GM19397 (cell line): ENCODE measurements at regions not wholly inside any gene's neighbourhood (a gene's known extent, or its start where the extent isn't known, plus 50 kb on each side); places are given as distances from the start of the nearest gene placed in this dataset.
"Not testable (repeated sequence)": the region's sequence is repeated elsewhere in the genome, so short reads cannot be mapped to it uniquely, and the experiment has no call there.

Experiments
- ATAC-seq: cut with Tn5 transposase; IDR thresholded peaks from one replicate; pipeline ENCODE4 v1.9.1; 2021; ENCODE audit warnings: mild to moderate bottlenecking, moderate library complexity; ENCODE audit not compliant: unreplicated experiment

DNA sequence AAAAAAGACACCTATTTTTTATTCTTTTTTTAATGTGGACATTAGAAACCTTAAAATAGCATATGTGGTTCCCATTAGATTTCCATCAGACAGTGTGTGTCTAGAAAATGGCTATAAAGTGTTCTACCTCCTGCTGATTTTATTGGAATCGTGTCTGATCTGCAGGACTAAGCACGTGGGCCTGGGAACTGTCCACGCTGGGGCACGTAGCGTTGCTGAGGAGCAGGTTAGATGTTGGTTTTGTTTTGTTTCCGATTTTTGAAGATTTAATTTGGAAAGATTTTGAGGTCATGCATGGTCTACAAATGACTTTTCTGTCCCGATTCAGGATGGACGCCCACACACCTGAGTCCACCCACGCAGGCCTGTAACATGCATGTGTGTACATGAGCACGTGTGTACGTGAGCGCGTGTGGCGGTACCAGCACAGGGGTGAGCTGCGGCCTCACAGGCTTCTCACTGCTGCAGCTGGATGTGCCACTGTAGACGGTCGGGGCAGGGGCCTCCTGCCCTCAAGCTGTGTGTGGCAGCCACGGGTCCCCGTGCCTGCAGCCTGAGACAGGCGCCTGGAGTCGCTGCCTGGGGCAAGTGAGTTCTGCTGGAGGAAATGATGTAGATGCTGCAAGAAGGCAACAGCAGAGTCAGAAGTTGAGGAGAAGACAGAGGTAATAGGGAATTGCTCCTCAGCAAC is 99.7 kb upstream of the CTDP1 start:
- no peak for ATAC-seq

DNA sequence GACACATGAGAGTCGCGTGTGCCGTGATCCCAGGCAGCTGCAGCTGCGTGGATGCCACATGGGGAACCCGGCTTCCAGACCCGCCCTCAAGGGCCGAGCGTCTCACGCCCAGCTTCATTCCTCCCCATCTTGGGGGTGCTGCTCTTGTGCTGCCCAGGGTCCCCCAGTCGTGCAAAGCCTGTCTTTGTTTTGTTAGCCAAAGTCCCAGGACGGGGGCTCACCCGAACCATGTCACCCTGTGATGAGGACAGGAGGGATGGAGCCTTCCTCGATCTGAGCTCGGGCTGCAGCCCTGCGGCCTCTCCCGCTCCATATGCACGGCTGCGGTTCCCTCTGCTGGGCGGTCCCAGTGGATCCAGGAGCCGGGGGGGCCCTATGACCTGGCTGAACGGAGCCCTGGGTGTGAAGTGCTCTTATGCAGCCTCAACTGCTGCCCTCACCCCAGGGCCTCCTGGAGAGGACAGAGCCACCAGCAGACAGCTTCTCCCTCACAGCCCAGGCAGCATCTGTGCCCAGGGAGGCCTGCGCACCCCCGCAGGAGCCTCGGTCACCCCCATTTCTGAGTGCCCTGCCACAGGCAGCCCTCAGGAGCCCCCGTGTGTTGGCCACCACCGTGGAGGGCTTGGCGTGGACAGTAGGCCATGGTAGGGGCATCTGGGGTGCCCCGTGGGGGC is 99.0 kb upstream of the CTDP1 start:
- ATAC-seq = no peak

DNA sequence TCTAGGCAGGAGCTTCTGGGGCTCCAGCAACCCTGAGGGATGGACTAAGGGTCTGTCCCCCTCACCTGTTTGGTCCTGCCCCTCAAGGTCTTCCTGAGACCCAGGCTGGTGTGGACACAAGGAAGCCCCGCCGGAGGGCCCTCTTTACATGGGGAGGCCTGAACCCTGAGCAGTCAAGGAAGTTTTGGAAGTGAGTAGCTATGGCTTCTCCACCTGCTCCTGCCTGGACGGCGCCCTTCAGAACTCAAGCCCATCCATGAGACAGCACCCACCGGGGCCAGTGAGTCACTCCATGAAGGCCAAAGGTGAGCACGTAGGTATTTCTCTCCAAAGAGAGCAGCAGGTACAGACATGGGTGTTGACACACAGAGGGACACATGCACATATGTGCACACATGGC is 98.2 kb upstream of the CTDP1 start:
- no peak for ATAC-seq

DNA sequence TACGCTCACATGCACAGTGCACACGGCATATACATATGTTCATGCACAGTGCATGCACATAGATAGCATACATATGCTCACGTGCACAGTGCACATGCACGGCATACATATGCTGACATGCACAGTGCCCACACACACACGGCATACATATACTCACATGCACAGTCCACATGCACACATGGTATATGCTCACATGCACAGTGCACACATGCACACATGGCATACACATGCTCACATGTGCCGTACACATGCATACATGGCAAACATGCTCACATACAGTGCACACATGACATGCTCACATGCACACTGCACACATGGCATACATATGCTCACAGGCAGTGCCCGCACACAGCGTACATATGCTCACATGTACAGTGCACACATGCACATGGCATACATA is 97.7 kb upstream of the CTDP1 start:
- ATAC-seq = no peak

DNA sequence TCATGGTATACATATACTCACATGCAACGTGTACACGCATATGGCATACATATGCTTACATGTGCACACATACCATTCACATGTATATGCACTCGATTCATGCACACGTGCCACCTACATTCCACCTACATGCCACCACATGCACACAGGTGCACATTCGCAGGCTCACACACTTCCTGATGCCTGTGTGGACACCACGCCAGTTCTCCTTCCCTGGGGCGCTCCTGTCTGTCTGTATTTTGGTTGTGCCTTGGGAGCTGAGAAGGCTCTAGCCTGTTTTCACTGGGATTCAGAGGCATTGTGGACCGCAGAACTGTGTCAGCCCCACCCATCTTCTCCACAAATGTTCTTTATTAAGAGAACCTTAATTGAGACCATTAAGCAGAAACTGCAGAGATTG is 96.6 kb upstream of the CTDP1 start:
- ATAC-seq = no peak

DNA sequence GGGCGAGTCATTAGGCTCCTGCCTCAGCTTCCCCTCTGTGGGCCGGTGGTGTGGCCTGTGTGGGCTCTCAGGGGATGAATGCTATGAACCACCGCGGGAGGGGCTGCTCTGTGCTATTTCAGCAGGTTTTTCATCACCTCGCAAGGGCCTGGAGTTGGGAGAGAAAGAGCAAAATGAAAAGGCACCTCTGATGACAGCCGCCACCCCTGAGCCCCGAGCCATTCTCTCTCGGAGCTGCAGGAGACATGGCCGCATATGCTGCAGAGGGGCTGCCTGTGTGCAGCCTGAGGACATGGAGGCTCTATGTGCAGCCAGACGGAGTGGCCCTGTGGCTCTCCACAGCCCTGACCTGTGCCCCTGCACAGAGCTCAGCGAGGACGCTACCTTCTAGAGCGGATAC is 96.2 kb upstream of the CTDP1 start:
- no peak for ATAC-seq

DNA sequence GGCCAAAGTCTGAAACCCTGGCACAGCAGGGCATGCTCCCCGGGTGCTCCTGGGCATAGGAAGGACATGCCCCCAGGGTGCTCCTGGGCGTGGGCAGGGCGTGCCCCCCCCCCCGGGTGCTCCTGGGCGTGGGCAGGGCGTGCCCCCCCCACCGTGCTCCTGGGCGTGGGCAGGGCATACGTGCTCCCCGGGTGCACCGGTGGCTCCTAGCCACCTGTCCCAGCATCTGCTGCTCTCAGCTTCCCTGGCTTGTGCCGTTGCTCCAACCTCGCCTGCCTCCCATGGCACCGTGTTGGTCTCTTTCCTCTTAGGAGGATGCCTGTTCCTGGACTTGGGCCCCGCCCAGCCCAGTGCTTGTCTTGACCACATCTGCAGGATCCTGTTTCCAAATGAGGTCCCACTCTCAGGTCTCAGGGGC is 95.6 kb upstream of the CTDP1 start:
- no peak for ATAC-seq

DNA sequence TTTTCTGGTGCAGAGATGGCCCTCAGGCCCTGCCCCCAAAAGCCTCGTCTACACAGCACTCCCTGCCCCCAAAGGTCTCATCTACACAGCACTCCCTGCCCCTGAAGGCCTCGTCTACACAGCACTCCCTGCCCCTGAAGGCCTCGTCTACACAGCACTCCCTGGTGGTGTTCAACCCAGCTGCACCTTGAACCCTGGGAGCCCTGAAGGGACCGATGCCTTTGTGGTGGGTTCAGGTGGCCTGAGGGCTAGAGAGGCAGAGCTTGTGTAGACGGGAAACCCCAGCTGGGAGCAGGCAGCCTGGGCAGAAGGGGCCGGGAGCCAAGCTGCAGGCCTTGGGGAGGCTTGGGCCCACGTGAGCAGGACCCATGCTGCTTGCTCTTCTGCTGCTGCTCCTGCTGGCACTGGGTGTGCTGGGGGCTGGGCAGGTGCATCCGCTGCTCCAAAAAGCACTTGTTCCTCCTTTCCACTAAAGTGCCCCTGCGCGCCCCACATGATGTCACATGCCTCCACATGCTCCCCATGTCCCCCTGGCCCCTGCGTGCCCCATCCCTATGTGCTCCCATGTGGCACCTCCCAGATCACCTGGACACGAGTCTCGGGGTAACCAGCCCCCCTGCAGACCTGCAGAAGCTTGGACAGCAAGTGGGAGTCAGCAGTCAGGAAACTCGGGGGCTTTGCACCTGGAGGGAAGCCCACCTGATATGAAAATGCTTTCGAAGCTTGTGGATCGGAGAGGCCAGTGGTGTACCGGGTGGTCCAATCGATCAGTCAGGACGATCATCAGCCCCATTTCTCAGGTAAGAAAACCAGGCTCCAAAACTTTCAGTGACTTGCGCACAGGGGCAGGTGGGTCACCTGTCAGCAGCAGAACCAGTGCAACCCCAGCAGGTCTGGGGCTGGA is 94.9 kb upstream of the CTDP1 start:
- no peak for ATAC-seq

DNA sequence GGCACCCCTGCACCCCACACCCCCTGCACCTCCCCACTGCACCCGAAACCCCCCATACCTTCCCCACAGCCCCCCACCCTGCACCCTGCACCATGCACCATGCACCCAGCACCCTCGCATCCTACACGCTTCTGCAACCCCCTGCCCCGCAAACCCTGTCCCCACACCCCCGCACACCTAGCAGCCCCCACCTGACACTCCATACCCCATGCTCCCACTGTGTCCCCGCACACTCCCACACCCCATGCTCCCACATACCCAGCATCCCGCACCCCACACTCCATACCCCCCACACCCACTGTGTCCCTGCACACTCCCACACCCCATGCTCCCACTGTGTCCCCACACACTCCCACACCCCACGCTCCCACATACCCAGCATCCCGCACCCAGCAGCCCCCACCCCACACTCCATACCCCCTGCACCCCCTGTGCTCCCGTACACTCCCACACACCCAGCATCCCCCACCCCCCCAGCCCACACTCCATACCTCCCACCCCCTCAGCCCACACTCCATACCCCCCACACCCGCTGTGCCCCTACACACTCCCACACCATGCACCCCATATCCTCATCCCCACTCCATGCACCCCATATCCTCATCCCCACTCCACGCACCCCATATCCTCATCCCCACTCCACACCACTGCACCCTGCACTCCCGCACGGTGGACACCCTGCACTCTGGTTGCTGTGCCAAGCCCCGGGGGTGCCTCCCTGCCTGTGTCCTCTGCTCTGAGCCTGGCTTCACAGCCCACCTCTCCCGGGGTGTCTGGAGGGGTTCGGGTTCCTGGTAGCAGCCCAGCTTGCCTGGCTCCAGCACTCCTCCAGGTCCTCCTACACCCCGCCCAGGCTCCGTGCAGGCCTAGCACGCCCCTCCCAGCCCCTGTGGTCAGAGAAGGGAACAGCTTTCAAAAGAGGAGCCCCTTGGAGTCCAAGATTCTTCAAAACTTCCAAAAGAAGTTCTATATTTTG is 93.9 kb upstream of the CTDP1 start:
- ATAC-seq = no peak

DNA sequence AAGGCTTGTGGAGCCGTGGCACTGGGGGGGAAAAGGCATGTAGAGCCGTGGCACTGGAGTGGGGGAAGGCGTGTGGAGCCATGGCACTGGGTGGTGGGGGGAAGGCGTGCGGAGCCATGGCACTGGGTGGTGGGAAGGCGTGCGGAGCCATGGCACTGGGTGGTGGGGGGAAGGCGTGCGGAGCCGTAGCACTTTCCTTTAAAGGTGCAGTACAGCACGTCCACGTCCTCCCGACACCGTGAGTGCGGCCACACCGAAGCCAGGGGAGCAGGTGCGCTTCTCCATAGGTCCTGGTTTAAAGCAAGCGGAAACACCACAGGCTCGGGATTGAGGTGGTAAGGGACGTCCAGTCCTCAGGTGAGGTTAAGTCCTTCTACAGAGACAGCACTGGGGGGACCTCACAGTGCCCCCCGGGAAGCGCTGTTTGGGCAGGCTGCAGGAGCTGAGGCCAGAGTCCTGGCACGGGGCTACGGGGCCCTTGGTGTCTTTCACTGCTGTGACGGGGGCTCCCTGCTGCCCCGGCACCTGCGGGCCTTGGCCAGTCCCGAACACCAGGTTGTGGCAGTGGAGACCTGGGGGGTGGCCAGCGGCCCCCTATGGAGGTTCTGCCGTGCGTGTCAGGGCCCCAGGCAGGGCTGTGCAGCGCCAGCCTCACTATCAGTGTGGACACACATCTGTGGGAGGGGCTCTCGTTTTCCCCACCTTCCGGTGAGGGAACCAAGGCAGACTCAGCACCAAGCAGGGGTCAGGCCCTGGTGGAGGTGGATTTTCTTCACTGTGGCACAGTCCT is 93.0 kb upstream of the CTDP1 start:
- ATAC-seq = no peak

DNA sequence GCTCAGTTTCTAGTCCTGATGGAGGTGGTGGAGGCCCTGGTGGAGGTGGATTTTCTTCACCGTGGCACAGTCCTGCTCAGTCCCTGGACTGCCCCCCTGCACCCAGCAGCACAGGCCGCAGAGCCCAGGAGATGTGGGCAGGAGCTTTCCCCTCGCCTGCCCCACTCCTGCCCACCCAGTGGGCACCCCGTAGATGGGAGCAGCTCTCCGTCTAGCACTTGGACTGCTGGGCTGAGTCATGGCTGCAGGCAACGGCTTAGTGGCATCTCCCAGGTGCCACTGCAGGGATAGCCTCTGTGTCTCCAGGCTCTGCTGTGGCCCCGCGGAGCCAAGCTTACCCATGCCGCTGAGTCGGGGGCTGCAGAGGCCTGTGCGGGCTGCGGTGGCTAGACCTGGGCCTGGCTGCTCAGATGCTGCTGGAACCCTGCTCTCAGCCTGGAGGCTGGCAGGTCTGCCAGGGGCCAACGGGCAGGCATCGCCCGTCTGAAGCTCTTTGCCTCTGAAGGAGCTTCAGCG is 92.3 kb upstream of the CTDP1 start:
- ATAC-seq = no peak

DNA sequence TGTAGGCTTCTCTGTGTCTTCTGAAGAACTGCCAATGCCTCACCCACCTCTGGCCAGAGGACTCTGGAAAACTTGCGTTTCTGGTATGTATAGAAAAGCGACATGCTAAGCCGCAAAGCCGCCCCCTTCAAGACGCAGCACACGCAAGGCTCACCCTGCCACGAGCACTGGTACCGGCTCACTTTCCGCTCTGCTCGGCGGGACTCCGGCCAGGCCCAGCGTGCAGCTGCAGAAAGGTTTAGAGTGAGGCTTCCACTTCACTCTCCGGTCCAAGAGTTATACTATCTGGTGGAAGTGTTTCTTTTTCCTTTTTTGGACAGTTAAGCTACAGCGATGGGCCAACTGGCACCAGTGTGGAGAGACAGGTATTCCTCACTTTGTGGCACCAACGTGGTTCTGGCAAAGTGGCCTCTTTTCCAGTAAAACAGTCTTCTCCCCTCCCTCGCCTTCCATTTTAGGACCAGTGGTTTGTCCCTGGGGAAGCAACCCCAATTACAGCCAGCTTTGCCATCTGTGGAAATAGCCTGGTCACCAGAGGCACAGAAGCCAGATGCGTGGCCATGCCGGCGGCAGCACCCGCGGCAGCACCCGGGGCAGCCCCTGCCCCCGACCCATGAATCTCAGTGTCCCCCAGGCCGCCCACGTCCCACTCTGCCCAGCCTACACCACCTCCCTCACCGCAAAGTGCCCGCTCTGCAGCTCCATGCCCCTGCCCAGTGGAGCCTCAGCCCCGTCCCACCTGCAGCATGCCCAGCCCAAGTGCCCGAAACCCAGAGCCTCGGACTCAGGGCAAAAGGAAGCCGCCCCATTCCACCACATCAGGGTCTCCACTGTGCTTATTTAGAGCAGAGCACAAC is 91.6 kb upstream of the CTDP1 start:
- no peak for ATAC-seq

DNA sequence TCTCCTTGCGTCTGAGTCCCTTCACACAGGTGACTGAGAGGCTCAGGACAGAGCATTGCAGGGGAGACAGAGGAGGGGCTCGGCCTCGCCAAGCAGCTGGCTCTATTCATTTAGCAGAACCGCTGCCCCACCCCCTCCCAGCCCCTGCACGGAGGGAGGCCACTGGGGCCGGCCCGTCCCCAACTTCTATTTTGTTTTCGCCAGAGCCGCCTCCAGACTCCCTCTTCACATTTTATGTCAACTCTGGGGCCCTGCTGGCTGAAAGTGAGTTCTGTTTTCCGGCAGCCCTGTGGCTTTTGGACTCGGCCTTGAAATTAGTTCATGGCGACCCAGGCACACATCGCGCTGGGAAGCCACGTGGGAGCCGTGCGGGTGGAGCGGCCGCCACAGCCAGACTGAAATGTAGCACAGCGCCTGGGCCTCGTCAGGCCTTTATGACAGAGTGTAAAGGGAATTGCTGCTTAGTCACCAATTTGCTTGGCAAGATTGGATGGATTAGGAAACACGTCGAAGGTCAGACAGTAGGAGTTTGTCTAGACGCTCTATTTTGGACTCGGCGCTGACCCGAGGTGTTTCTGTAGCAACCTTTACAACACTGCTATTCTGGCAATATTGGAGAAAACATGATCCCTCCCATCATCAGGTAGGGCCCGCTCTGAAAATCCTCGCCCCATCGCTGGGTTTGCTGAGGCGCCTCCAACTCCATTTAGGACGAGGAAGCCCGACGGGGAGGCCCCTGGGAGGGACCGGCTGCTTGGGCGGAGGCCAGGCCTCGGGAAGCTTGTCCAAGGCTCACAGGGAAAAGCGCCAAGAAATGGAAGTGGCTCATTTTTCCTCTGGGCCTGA is 90.7 kb upstream of the CTDP1 start:
- no peak for ATAC-seq

DNA sequence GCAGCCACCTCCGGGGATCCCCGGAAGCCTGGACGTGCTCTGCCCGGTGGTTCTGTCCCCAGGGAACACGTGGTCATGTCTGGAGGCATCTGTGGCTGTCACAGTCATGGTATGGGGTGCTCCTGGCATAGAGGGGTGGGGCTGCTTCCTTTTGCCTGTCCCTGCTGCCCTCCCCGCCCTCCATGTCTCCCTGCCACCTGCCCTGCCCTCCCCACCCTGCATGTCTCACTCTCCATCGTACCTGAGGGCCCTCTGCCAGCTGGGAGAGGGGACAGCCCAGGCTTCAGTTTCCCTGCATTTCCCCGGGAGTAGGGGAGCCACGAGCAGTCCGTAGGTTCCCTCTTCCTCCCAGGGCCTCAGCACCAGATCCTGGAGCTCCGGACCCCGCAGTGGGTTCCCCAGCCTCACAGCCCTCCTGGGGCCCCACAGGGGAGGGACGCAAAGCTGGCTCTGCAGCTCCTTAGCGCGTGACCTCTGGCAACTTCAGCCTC is 90.0 kb upstream of the CTDP1 start:
- no peak for ATAC-seq

DNA sequence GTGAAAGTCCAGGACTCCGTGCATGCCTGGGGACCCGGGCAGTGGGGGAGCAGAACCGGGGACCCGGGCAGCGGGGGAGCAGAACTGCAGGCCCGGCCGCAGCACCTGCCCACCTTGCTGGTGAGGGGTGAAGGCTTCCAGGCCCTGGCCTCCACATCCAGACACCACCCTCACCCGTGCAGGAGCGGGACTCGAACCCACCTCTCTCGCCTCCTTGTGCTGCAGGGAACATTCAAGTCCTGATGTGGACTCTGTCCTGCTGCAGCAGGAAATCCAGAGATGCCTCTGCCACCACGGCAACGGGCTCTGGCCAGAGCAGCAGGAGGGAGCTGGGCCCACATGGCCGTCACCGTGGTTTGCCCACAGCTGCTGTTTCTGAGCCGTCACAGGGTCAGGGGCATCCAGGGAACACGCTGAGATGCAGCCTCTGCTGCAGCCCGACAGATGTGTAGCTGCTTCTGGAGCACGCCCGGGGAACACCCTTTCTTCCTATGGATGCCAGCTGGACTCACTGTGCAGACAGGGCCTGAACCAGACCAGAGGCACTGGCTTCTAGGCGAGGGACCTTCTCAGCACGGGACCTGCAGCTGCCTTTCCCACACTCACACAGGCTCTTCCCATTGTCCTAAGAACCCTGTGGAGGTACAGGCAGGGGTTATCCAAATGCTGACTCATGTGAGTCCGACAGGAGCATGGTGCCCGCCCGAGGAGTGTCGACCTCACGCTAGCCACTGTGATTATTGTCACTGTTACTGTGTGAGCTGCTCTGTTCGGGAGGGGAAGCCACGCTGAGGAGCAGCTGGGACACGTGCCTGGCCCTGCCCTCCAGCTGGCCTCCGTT is 89.2 kb upstream of the CTDP1 start:
- no peak for ATAC-seq

DNA sequence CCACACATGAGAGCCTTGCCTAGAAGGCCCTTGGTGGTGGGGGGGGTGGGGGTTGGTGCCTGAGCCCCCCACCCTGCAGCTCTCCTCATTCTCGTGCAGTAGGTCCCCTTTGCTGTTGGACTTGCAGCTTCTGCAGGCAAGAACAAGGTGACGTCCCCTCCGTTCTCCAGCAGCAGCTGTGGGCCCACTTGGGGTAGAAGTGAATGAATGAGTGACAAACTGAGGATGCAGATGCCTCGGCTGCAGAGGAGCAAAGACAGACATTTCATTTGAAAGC is 88.6 kb upstream of the CTDP1 start:
- ATAC-seq = no peak

DNA sequence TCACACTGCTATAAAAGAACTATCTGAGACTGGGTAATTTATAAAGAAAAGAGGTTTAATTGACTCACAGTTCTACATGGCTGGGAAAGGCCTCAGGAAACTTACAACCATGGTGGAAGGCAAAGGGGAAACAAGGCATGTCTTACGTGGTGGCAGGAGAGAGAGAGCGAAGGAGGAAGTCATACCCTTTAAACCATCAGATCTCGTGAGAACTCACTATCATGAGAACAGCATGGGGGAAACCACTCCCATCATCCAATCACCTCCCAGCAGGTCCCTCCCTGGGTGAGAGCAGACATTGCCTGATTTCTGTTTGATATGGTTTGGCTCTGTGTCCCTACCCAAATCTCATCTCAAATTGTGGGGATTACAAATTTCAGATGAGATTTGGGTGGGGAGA is 86.9 kb upstream of the CTDP1 start:
- ATAC-seq = not testable (repeated sequence)
